Aorta (tissue), 5 donors: ENCODE measurements at regions not wholly inside any gene's neighbourhood (a gene's known extent, or its start where the extent isn't known, plus 50 kb on each side); places are given as distances from the start of the nearest gene placed in this dataset.

ENCODE experiments used
- ATAC-seq: fragments of 200-7000 bp; cut with Tn5 transposase; one replicate; pipeline ENCODE4 v1.9.1; 2022; ENCODE audit warnings: moderate library complexity; ENCODE audit not compliant: low FRiP score
- DNase-seq, 2 donors: peaks; one replicate each; pipeline ENCODE4 v3.0.0-alpha.2; 2020
- H3K27ac ChIP-seq, 2 donors: one replicate each; pipeline ENCODE4 v1.5.1; 2013; ENCODE audit warnings: low read length in 2 of 2, mild to moderate bottlenecking in 2 of 2, moderate library complexity in 2 of 2, control low read depth in 1 of 2, inconsistent platforms in 1 of 2, low read depth in 1 of 2
- H3K27me3 ChIP-seq, 2 donors: one replicate each; pipeline ENCODE4 v1.6.1; 2013; ENCODE audit warnings: control low read depth in 1 of 2, low read length in 1 of 2, mild to moderate bottlenecking in 1 of 2, moderate library complexity in 1 of 2; ENCODE audit not compliant: insufficient read depth in 2 of 2, control insufficient read depth in 1 of 2
- H3K36me3 ChIP-seq, 2 donors: one replicate each; pipeline ENCODE4 v1.6.1; 2013; ENCODE audit warnings: control low read depth in 1 of 2, low read length in 1 of 2, mild to moderate bottlenecking in 1 of 2; ENCODE audit not compliant: insufficient read depth in 2 of 2, control insufficient read depth in 1 of 2
- H3K4me1 ChIP-seq, 2 donors: one replicate each; pipeline ENCODE4 v1.6.1; 2013; ENCODE audit warnings: low read length in 2 of 2, control low read depth in 1 of 2, mild to moderate bottlenecking in 1 of 2, moderate library complexity in 1 of 2; ENCODE audit not compliant: insufficient read depth in 2 of 2, control insufficient read depth in 1 of 2
- H3K4me3 ChIP-seq, 2 donors: one replicate each; pipeline ENCODE4 v1.5.1; 2013; ENCODE audit warnings: low read length in 2 of 2, control low read depth in 1 of 2, mild to moderate bottlenecking in 1 of 2
- H3K9me3 ChIP-seq: one replicate; pipeline ENCODE4 v1.6.1; 2013; ENCODE audit warnings: mild to moderate bottlenecking, low read length; ENCODE audit not compliant: control insufficient read depth
- WGBS, 2 donors: extraction: QIAGEN DNeasy Blood & Tissue Kit; methylation state at CpG; one replicate each; pipeline ENCODE4 v1.1.7; 2013; 5-methylcytosine and 5-hydroxymethylcytosine counted together
- intact Hi-C, 2 donors: fragments of 100-400 bp; cut with DNase I; formaldehyde crosslinking; loops; one replicate each; pipeline versions ENCODE4 v1.14.2 to v1.15.0; 2022
- donor health status: healthy with polysubstance abuse.
- donor health status: Bipolar disorder and iron deficiency.
- donor health status: DM: no; HTN: no; CAD: no.
- donor health status: DM: no; HTN: no; CAD: no.
- donor health status: DM: yes; HTN: yes; CAD: no.

DNA sequence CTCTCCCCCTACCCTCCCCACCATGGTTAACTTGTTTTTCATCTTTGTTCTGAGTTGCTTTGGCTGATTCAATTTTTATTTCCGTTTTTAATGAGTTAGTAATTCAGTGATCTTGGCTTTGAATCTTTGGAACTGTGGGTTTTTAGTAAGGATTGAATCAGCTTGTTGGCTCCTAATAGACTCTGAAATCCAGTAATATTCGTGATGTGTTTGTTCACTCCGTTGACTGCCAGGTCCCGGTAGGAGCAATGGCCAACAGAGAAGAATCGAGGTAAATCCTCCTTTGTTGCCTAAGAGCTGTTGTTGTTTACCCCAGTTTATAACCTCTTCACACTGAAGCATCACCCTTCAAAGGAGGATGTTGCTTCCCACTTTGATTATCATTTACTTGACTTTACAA is 92.7 kb downstream of the PCSK1 start:
- Histone ChIP-seq H3K27me3 (no peaks in the 10 kb centered on the region), H3K4me1 (peaks cover 5 to 14% of the 10 kb centered on the region in 2 donors), H3K36me3 (no peaks in the 10 kb centered on the region), H3K4me3 (peak overlapping the region in 1 of 2 donors; percentile 4), H3K27ac (peak overlapping the region in 1 of 2 donors; percentile 95), H3K9me3 (no peaks in the 10 kb centered on the region)
- intact Hi-C loops = loop anchor here in 1 of 2 donors (10.0 kb wide), 1 partner anchor 364 kb away; no protein-coding TSS in a partner anchor
- no peak for ATAC-seq
- WGBS, 2 donors = 1 to 6% methylated on average over 5 of the region's 5 CpGs
- DNase-seq = no peak

DNA sequence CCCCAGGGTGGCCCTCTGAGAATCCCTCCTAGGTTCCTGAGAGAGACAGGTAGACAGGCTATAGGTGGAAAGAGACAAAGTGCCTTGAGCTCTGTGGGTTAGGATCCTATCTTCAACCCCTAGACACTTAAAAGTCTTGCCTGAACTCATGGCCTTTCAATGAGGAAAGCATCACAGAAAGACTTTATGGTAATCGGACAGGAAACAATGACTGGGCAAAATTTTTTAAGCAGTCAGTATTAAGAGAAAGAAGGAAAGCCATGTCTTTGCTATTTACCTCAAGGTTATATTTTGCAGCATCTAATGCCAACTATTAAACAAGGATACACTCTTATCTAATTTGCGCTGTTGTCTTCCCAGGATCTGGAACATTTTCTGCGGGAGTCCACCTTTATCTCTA is 93.2 kb downstream of the PCSK1 start:
- peak; percentile 4 for ATAC-seq
- intact Hi-C loops = loop anchor here (1.0 to 10.0 kb wide), 7 partner anchors 115 to 482 kb away; no protein-coding TSS in a partner anchor
- Histone ChIP-seq H3K36me3 (no peaks in the 10 kb centered on the region), H3K9me3 (no peaks in the 10 kb centered on the region), H3K27ac (peak overlapping the region; percentile 95 to 100), H3K4me3 (peak overlapping the region in 1 of 2 donors; percentile 4), H3K4me1 (peaks cover 5 to 17% of the 10 kb centered on the region in 2 donors), H3K27me3 (no peaks in the 10 kb centered on the region)
- WGBS, 2 donors = 20 to 23% methylated on average over 3 of the region's 3 CpGs
- no peak for DNase-seq

GRCh38 chr5:96338624-96339415 is 94.2 kb downstream of the PCSK1 start:
- 5 to 8% methylated on average over 6 of the region's 6 CpGs for WGBS, 2 donors
- Histone ChIP-seq H3K4me3 (no peak overlapping the region), H3K27me3 (no peaks in the 10 kb centered on the region), H3K9me3 (no peaks in the 10 kb centered on the region), H3K36me3 (no peaks in the 10 kb centered on the region), H3K27ac (peak overlapping the region; percentile 56 to 95), H3K4me1 (peaks cover 5 to 17% of the 10 kb centered on the region in 2 donors)
- ATAC-seq (peak; percentile 77), DNase-seq (peak; percentile 63 to 78)
- intact Hi-C loops = loop anchor here (1.0 to 10.0 kb wide), 6 partner anchors 114 to 481 kb away; no protein-coding TSS in a partner anchor

- ATAC-seq (no peak), DNase-seq (no peak)
- peaks cover 5 to 17% of the 10 kb centered on the region in 2 donors for H3K4me1 ChIP-seq
- H3K4me3 ChIP-seq = no peak overlapping the region
- H3K36me3 ChIP-seq = no peaks in the 10 kb centered on the region
- H3K27me3 ChIP-seq = no peaks in the 10 kb centered on the region
- no peaks in the 10 kb centered on the region for H3K9me3 ChIP-seq
- intact Hi-C loops = loop anchor here (10.0 kb wide), 5 partner anchors 113 to 313 kb away; no protein-coding TSS in a partner anchor
- 14 to 22% methylated on average over 2 of the region's 2 CpGs for WGBS, 2 donors
- peak overlapping the region in 1 of 2 donors; percentile 52 for H3K27ac ChIP-seq
Observed at GRCh38 chr5:96338091-96338490, 95.0 kb downstream of the PCSK1 start.

DNA sequence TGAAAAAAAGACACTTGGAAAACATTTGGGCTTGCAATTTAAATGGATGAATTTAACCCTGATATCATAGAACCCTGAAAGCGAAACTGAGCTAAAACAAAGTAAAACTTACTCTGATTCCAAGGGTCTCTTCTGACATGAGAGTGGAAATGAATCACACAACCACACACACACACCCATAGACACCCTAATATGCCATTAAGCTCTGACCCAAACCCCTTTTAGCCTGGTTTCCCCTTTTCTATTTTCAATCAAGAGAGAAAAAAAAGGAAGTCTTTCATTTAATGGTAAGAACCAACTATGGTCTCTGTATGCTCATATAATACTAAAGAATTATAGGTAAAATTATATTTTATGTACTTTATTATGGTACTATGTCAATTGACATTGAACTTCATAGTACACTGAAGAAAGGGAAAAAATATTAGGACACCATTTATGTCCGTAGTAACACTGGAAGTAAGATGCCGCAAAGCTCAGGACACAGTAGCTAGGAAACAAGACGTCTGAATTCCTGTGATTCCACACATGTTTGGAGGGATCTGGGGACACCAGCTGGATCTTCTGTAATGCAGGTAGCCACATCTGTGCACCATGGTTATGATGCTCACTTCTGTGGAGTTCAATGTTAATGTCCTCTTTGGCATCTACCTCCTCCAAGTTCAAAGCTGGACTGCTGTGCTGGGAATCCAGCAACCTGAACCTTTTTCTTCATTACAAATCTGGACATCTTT is 95.8 kb downstream of the PCSK1 start:
- H3K4me3 ChIP-seq = no peak overlapping the region
- ATAC-seq (no peak), DNase-seq (no peak)
- peaks cover 5 to 17% of the 10 kb centered on the region in 2 donors for H3K4me1 ChIP-seq
- H3K27me3 ChIP-seq = no peaks in the 10 kb centered on the region
- H3K36me3 ChIP-seq = no peaks in the 10 kb centered on the region
- H3K27ac ChIP-seq = peak overlapping the region; percentile 77 to 86
- H3K9me3 ChIP-seq = no peaks in the 10 kb centered on the region
- WGBS, 2 donors = 60 to 67% methylated on average over 4 of the region's 4 CpGs
- intact Hi-C loops = loop anchor here (2.0 to 10.0 kb wide), 8 partner anchors 78 to 478 kb away; no protein-coding TSS in a partner anchor

DNA sequence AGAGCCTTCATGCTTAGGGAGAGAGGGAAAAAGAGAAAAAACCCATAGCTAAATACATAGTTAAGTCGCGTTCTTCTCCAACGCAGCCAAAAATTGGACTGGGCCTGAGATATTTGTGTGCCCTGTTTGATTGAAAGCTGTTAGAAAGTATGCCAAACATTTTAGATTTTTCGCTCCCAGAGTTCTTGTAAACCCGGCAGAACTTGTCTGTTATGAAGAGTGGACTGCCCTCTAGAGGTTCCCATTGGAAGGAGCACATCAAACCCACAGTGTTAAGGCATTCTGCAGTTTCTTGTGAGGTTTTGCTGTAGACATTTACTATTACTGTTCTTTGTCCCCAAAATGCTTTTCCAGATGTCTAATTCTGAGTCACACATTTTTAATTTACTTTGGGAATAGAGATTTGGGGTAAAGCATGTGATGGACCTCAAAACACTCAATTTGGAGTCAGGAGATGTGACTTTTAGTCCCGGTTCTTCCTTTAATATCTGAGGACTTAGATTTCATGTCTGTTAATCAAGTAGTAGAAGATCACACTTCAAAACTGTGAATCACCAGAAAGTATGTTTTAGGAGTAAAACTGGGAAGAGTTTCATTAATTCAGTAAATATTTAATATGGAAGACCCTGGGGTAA is 96.6 kb downstream of the PCSK1 start:
- H3K4me3 ChIP-seq = no peak overlapping the region
- H3K9me3 ChIP-seq = no peaks in the 10 kb centered on the region
- peaks cover 5 to 20% of the 10 kb centered on the region in 2 donors for H3K4me1 ChIP-seq
- intact Hi-C loops = loop anchor here (1.0 to 10.0 kb wide), 9 partner anchors 78 to 478 kb away; no protein-coding TSS in a partner anchor
- H3K36me3 ChIP-seq = no peaks in the 10 kb centered on the region
- no peak overlapping the region for H3K27ac ChIP-seq
- ATAC-seq (peak; percentile 86), DNase-seq (peak in 1 of 2 donors; percentile 70)
- H3K27me3 ChIP-seq = no peaks in the 10 kb centered on the region
- 13 to 14% methylated on average over 6 of the region's 6 CpGs for WGBS, 2 donors

- Histone ChIP-seq H3K27me3 (no peaks in the 10 kb centered on the region), H3K9me3 (no peaks in the 10 kb centered on the region), H3K4me3 (no peak overlapping the region), H3K4me1 (peaks cover 5 to 20% of the 10 kb centered on the region in 2 donors), H3K36me3 (no peaks in the 10 kb centered on the region), H3K27ac (peak overlapping the region; percentile 33 to 59)
- WGBS, 2 donors = 62 to 65% methylated on average over 2 of the region's 2 CpGs
- DNase-seq (no peak), ATAC-seq (no peak)
- intact Hi-C loops = loop anchor here (1.0 to 10.0 kb wide), 9 partner anchors 77 to 477 kb away; no protein-coding TSS in a partner anchor
Observed at GRCh38 chr5:96335873-96336272, 97.2 kb downstream of the PCSK1 start.

DNA sequence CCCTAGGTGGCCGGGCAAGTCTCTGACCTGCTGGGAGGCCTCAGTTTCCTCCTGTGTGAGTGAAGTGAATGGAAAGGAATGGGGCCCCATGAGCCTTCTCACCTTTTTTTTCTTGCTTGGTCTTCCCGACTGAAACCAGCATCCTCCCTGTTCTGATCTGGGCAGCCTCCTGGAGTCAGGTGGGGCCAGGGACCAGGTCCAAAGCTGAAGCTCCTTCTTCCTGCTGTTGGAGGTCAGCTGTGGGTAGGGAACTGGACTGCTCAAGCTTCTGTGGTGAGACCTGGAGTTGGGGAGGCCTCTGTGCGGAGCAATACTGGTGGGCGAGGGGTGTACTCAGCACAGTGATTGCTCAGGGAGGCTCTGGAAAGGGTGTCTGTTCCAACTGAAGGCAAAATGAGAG is 99.7 kb downstream of the PCSK1 start:
- Histone ChIP-seq H3K27ac (peak overlapping the region in 1 of 2 donors; percentile 52), H3K4me1 (peaks cover 2 to 16% of the 10 kb centered on the region in 2 donors), H3K9me3 (no peaks in the 10 kb centered on the region), H3K27me3 (no peaks in the 10 kb centered on the region), H3K36me3 (no peaks in the 10 kb centered on the region), H3K4me3 (no peak overlapping the region)
- intact Hi-C loops = loop anchor here (5.0 to 10.0 kb wide), 7 partner anchors 41 to 309 kb away; no protein-coding TSS in a partner anchor
- no peak for ATAC-seq
- WGBS, 2 donors = 54 to 58% methylated on average over 4 of the region's 4 CpGs
- no peak for DNase-seq
